GM12865 (cell line): ENCODE measurements at regions not wholly inside any gene's neighbourhood (a gene's known extent, or its start where the extent isn't known, plus 50 kb on each side); places are given as distances from the start of the nearest gene placed in this dataset.
"Not testable (repeated sequence)": the region's sequence is repeated elsewhere in the genome, so short reads cannot be mapped to it uniquely, and the experiment has no call there.

Experiments used
- DNase-seq: peaks from one replicate; pipeline ENCODE4 v3.0.0; 2010; ENCODE audit warnings: low read depth
- H3K4me3 ChIP-seq: 2 replicates; pipeline ENCODE4 v1.5.1; 2011; ENCODE audit warnings: mild to moderate bottlenecking, low read depth, low read length, control low read depth
- TF ChIP-seq, protein P1 (sequence below): IDR thresholded peaks from 2 replicates; pipeline ENCODE4 v1.5.1; 2011; ENCODE audit warnings: low read length, control low read depth, low read depth, inconsistent platforms; ENCODE audit not compliant: insufficient read depth; ENCODE audit errors: missing control alignments

DNA sequence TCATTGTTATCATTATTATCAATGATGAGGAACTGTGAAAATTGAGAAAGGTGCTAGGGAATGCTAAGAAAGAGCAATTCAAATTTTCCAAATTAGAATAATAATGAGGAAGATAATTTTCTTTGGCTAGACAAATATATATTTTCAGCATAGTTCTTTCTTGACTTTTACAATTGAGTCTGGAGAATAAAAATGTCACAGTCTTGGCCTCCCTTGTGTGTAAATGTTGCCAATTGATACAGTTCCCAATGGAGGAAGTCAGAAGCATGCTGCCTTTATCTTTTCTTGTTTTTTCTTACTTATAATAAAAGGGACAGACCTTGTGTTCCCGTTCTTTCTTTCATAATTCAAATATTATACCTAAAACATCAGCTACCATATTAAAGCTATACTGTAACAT is 774.4 kb downstream of the SI start:
- no peak for DNase-seq

GRCh38 chr3:164302622-164303021 is 775.7 kb downstream of the SI start:
- H3K4me3 ChIP-seq, result no peak overlapping the region
- TF ChIP-seq, protein P1, sequence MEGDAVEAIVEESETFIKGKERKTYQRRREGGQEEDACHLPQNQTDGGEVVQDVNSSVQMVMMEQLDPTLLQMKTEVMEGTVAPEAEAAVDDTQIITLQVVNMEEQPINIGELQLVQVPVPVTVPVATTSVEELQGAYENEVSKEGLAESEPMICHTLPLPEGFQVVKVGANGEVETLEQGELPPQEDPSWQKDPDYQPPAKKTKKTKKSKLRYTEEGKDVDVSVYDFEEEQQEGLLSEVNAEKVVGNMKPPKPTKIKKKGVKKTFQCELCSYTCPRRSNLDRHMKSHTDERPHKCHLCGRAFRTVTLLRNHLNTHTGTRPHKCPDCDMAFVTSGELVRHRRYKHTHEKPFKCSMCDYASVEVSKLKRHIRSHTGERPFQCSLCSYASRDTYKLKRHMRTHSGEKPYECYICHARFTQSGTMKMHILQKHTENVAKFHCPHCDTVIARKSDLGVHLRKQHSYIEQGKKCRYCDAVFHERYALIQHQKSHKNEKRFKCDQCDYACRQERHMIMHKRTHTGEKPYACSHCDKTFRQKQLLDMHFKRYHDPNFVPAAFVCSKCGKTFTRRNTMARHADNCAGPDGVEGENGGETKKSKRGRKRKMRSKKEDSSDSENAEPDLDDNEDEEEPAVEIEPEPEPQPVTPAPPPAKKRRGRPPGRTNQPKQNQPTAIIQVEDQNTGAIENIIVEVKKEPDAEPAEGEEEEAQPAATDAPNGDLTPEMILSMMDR, result no peak
- DNase-seq, result no peak

More for the DNA sequence above, 774.4 kb downstream of the SI start:
- no peak overlapping the region for H3K4me3 ChIP-seq
- TF ChIP-seq, protein P1, result no peak

DNA sequence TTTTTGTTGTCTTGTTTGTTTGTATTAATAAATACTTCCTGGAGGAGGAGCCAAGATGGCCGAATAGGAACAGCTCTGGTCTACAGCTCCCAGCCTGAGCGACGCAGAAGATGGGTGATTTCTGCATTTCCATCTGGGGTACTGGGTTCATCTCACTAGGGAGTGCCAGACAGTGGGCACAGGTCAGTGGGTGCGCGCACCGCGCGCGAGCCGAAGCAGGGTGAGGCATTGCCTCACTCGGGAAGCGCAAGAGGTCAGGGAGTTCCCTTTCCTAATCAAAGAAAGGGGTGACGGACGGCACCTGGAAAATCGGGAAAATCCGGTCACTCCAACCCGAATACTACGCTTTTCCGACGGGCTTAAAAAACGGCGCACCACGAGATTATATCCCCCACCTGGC is 786.8 kb downstream of the SI start:
- DNase-seq, H3K4me3 ChIP-seq: not testable (repeated sequence)

- TF ChIP-seq, protein P1, result no peak
- no peak for DNase-seq
- no peak overlapping the region for H3K4me3 ChIP-seq
Observed at GRCh38 chr3:164278550-164278949, 799.7 kb downstream of the SI start.

GRCh38 chr3:164267053-164267452 is 811.2 kb downstream of the SI start:
- no peak for DNase-seq
- TF ChIP-seq, protein P1, result no peak

GRCh38 chr3:164250923-164251322 is 827.4 kb downstream of the SI start:
- DNase-seq, result no peak
- TF ChIP-seq, protein P1, result no peak
- H3K4me3 ChIP-seq, result no peak overlapping the region

More at GRCh38 chr3:164267053-164267452, 811.2 kb downstream of the SI start:
- H3K4me3 ChIP-seq, result no peak overlapping the region

- H3K4me3 ChIP-seq, result no peak overlapping the region
- DNase-seq, result no peak
- TF ChIP-seq, protein P1, result no peak
Observed at GRCh38 chr3:164236851-164237250, 841.4 kb downstream of the SI start.
